ENCODE measurements at regions not wholly inside any gene's neighbourhood (a gene's known extent, or its start where the extent isn't known, plus 50 kb on each side); places are given as distances from the start of the nearest gene placed in this dataset.
"Not testable (repeated sequence)": the region's sequence is repeated elsewhere in the genome, so short reads cannot be mapped to it uniquely, and the experiment has no call there.

- DNase-seq (ENCODE audit: low read depth) = peak; percentile 52
These were observed 366.5 kb upstream of the SEMA3C start for GRCh38 chr7:81285142-81285871.

DNA sequence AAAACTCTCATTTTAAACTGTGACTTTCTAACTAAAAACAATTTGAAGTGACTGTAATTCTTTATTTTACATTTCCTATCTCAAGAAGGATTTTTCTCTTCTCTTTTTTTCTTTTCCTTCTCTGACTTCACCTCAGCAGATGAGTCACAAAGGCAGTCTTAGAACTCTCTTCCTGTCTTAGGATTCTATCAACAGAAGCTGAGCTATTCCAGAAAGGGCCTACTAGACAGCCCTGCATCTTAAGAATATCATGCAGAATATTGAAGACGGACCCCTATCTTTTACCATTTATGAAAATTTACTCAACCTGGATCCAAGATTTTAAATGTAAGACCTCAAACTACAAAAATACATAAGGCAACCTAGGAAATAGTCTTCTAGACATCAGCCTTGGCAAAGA lies 365.7 kb upstream of the SEMA3C start:
- peak; percentile 36 for DNase-seq (ENCODE audit: low read depth)

- DNase-seq (ENCODE audit: low read depth) = no peak
These were observed 361.7 kb upstream of the SEMA3C start for GRCh38 chr7:81280531-81280930.

GRCh38 chr7:81277691-81278090 lies 358.8 kb upstream of the SEMA3C start:
- no peak for DNase-seq (ENCODE audit: low read depth)

- DNase-seq (ENCODE audit: low read depth) = no peak
These were observed 354.9 kb upstream of the SEMA3C start for GRCh38 chr7:81273601-81274397.

DNA sequence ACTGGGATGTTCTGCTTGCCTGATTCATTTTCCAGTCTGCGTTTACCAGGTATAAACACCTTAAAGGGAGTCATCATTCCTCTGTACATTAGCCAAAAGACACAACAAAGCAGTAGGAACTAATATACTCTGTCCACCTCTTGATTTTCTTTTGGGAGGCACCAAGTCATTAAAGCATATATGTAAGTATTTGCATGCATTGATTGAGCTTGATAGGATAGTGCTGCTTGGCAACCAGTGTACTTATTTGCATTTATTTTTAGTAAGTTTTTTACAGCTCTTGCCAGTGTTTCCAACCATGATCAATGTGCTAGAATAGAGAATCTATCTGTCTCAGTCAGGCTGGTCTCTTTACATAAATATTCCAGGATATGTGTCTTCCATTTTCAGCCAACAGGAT lies 353.3 kb upstream of the SEMA3C start:
- no peak for DNase-seq (ENCODE audit: low read depth)

- DNase-seq (ENCODE audit: low read depth) = no peak
These were observed 349.7 kb upstream of the SEMA3C start for GRCh38 chr7:81268551-81268950.

GRCh38 chr7:81267508-81267907 lies 348.7 kb upstream of the SEMA3C start:
- no peak for DNase-seq (ENCODE audit: low read depth)

GRCh38 chr7:81264116-81264515 lies 345.3 kb upstream of the SEMA3C start:
- DNase-seq (ENCODE audit: low read depth) = no peak

- DNase-seq (ENCODE audit: low read depth) = no peak
These were observed 341.3 kb upstream of the SEMA3C start for GRCh38 chr7:81260152-81260551.

DNA sequence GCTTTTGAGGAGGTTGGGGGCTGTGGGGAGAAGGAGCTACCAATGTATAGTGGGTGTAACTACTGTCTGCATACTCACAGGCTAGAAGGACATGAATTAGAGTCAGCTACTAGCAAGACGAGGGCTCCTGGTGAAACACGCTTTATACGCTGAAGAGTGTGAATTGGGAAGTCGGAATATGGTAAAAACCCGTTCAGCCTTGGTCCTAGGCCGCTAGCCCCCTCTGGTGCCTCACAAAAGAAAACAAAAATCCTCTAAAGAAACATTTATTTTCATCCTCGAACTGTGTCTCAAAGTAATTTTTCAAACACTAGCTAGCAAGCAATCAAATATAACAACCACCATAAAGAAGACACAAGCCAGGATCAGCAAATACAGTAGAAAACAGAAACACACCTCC lies 338.1 kb upstream of the SEMA3C start:
- DNase-seq (ENCODE audit: low read depth) = no peak

DNA sequence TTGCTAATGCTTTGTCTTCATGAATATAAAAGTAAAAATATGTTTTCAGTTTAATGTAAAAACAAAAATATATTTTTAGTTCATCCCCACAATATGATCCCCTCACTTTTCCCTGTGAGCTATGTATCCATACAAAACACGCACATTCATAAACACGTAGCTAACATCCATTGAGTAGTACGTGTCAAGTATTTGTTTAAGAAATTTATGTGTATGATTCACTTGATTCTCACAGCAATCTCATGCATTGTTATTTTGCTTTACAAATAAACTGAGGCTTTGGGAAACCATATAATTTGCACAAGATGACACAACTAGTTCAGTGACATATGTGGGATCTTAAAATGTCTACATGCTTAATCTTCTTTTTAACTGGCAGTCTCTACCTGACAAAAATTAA lies 329.6 kb upstream of the SEMA3C start:
- DNase-seq (ENCODE audit: low read depth) = no peak

GRCh38 chr7:81247364-81247763 lies 328.5 kb upstream of the SEMA3C start:
- DNase-seq (ENCODE audit: low read depth) = not testable (repeated sequence)

GRCh38 chr7:81245353-81245752 lies 326.5 kb upstream of the SEMA3C start:
- DNase-seq (ENCODE audit: low read depth) = no peak

DNA sequence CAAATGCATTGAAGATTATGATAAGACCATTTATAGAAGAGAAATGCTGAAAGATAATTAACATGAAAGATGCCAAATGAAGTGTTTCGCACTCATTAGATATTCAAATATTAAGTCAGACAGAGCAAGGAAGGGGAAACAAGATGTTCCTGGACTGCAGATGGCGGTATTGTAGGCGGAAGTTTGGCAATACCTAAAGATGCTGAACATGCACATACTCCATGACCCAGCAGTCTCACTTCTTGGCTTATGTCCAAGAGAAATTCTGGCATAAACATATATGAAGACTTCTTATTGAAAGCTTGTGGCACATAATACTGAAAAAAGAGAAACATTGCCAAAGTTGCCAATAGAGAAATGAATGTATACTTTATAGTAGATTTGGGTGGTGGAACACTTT lies 325.4 kb upstream of the SEMA3C start:
- no peak for DNase-seq (ENCODE audit: low read depth)

DNA sequence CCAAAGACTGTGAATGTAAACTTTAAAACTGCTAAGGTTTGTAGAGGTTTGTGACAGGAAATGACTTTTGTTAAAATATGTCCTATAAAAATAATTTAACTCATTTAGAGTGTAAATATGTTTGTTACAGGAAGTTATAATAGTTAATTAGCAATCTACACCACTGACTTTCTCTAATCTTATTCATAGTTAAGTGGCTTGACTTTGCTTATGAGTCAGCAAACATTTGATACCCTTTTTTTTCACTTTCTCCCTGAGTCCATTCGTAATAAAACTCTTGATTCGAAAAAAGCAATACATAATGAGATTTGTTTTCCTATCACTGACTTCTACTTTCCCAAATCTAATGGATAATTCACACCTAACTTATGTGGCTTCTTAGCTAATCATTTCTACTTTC lies 317.7 kb upstream of the SEMA3C start:
- DNase-seq (ENCODE audit: low read depth) = no peak

DNA sequence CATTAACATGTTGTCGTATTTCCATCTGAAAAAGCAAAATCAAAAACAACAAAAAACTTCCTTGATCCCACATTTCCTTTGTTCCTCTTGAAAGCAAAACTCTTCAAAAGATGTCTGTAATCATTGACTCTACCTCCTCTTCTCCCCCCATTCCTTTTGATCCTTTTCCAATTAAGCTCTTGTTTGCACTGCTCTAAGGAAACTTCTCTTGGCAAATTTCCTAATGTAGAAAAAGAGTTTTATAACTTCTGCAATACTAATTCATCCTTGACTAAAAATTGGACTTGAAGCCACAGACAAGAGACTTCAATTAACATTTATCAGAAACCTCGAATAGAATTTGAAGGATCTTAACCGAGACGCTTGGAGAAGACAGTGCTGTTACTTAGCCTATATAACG lies 317.1 kb upstream of the SEMA3C start:
- no peak for DNase-seq (ENCODE audit: low read depth)

DNA sequence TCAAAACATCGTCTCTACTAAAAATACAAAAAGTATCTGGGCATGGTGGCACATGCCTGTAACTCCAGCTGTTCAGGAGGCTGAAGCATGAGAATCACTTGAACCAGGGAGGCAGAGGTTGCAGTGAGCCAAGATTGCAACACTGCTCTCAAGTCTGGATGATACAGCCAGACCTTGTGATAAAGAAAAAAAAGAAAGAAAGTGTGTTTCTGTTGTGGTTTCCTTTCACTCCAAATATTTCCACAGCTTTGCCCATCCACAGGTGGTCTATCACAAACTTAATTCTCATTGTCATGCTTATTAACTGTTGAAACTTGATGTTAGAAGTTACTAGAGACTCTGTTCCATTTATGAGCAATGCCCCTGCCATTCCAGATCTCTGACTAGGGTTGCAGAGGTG lies 316.0 kb upstream of the SEMA3C start:
- no peak for DNase-seq (ENCODE audit: low read depth)

GRCh38 chr7:81233208-81233940 lies 314.5 kb upstream of the SEMA3C start:
- no peak for DNase-seq (ENCODE audit: low read depth)

DNA sequence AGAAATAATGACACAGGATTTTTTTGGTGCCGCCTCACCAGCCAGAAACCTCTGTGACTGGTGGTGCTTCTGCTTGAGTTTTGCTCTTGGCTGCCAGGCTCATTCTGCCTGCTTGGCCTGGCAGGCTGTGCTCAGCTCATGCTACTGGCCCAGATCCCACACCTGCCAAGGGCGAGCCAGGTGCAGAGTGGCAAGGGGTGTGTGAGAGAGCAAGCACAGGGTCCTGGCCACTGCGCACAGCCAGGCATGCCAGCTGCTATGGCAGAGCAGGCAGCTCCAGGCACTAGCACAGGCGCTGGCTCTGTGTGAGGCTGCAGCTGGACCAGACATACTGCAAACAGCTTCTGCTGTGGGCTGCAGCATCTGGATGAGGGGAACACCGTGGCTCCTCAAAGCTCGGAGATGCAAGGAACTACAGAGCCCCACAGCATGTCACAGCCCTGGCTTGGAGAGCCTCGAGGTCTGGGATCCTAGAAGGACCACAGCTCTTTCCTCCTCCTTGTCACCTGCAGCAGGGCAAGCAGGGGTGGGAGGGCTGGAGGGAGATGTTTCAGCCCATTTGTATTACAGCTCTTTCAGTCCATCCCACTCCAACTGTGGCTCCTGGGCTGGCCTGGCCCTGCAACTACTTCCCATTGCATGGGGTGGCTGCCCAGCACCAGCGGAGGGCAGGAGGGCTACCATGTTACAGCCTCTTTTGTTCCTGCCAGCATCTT lies 313.4 kb upstream of the SEMA3C start:
- no peak for DNase-seq (ENCODE audit: low read depth)

DNA sequence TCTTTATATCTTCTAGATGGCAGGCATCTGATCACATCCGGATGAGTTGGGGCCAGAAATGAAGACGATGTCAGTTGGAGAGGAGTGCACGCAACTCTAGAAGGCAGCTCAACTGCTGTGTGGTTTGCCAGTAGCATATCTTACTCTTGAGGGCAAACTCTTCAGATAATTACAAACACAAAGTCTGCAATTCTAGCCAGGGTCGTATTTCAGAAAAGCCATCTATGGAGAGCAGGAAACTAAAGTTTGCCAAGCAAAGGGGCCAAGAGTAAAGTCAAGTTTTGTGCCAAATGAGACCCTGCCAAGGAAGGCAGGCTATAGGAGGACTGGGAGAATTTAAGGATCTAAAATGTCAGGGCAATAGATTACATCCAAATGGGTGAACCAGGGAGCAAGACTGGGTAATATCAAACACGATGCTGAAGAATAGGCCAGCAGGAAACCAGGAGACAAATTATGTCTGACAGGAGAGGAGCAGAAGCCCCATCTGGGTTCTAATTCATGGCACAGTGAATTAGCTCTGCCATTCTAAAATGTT lies 312.5 kb upstream of the SEMA3C start:
- no peak for DNase-seq (ENCODE audit: low read depth)

- DNase-seq (ENCODE audit: low read depth) = no peak
These were observed 307.4 kb upstream of the SEMA3C start for GRCh38 chr7:81226234-81226633.
